ENCODE measurements at regions not wholly inside any gene's neighbourhood (a gene's known extent, or its start where the extent isn't known, plus 50 kb on each side); places are given as distances from the start of the nearest gene placed in this dataset.

DNA sequence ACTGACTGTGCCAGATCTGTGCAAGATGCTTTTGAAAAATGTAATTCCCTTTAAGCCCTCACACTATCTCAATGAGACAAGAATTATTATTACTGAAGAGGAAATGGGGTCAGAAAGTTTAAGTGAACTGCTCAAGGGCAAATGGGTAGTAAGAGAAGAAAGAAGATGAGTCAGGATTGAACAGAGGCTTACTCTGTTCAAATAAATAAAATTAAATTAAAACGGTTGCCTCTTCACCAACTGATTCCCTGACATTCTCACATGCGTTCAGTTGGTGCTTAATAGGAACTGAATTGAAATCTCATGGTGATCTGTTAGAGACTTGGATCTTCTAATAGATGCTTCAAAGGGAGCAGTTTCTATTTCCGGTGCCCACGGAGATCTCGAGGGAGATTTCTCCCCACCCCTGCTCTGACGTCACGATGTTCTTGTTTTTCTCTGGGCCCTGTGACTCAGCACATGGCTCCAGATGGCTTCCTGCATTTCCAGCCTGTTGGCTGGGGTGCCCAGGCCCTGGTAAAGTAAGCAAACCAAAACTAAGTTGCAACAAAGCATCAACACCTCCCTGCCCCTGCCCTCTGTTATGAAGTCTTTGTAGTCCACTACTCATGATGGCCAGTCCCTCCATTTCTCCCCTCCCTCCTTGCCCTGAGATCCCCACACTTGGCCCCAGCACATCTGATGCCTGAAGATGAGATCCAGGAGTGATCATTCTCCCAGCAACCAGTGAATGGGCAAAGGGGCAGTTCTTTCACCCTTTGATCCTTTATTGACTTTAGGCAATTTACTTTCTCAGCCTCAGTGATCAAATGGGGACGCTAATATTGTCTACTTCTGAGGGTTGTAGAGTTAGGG is 106.1 kb upstream of the CPEB4 start:
- Histone ChIP-seq H2BK120ac (ENCODE audit: low read depth, low read length, poor library complexity, severe bottlenecking) (no peak overlapping the region), H2AFZ (ENCODE audit: low read length) (no peak overlapping the region), H2BK5ac (ENCODE audit: insufficient read length, low read length) (no peak overlapping the region), H3K23me2 (ENCODE audit: insufficient read length, low read depth, low read length, poor library complexity, severe bottlenecking) (no peaks in the 10 kb centered on the region), H4K20me1 (ENCODE audit: control insufficient read depth, insufficient read depth, insufficient read length) (no peaks in the 10 kb centered on the region), H3K4ac (ENCODE audit: low read depth, low read length) (no peak overlapping the region), H2BK15ac (ENCODE audit: low read depth, low read length) (no peak overlapping the region), H3K27me3 (ENCODE audit: insufficient read depth, low read length) (no peaks in the 10 kb centered on the region), H4K91ac (ENCODE audit: insufficient read length, low read depth, low read length) (no peak overlapping the region), H3K9ac (ENCODE audit: extremely low read depth, insufficient read length, low read length) (no peak overlapping the region), H3K14ac (ENCODE audit: insufficient read depth, low read length) (no peak overlapping the region), H4K8ac (replicated peaks; ENCODE audit: insufficient read length, low read depth, low read length) (no peak overlapping the region), H4K5ac (ENCODE audit: insufficient read length, low read depth, low read length) (no peak overlapping the region), H3K4me1 (ENCODE audit: insufficient read depth, low read length) (peaks cover 2% of the 10 kb centered on the region), H3K4me2 (ENCODE audit: insufficient read depth, insufficient read length, low read length) (no peak overlapping the region), H3T11ph (ENCODE audit: low read length) (no peak overlapping the region), H3K23ac (ENCODE audit: insufficient read length, low read depth, low read length) (no peak overlapping the region), H3K79me1 (ENCODE audit: insufficient read depth, low read depth, low read length, poor library complexity, severe bottlenecking) (no peaks in the 10 kb centered on the region), H3K56ac (ENCODE audit: insufficient read length, low read depth, low read length) (no peak overlapping the region), H2BK20ac (ENCODE audit: low read depth, low read length, poor library complexity, severe bottlenecking) (no peak overlapping the region), H2AK5ac (ENCODE audit: insufficient read length, low read length) (no peak overlapping the region), H2BK12ac (ENCODE audit: insufficient read length, low read depth, low read length) (no peak overlapping the region), H3K9me3 (ENCODE audit: control insufficient read depth, low read depth, low read length) (no peaks in the 10 kb centered on the region), H3K27ac (ENCODE audit: insufficient read length, low read depth, low read length) (no peak overlapping the region), H3K79me2 (ENCODE audit: insufficient read depth, low read length) (no peaks in the 10 kb centered on the region), H3K18ac (ENCODE audit: insufficient read length, low read depth, low read length) (no peak overlapping the region)
- Mint-ChIP-seq H3K9me3 (no peaks in the 10 kb centered on the region), H3K4me1 (peaks cover 26 to 33% of the 10 kb centered on the region in 2 experiments), H3K36me3 (ENCODE audit: insufficient read depth in 1 of 3, low read depth in 3 of 3) (no peaks in the 10 kb centered on the region), H3K27me3 (ENCODE audit: low read depth) (peaks cover 1% of the 10 kb centered on the region; the same call in 1 of the 2 replicates), H3K4me3 (no peak overlapping the region), H3K27ac (peak overlapping the region in 1 of 3 experiments; percentile 45; a peak in 1 of 7 replicates)
- no peak for DNase-seq
- TF ChIP-seq, protein P1, sequence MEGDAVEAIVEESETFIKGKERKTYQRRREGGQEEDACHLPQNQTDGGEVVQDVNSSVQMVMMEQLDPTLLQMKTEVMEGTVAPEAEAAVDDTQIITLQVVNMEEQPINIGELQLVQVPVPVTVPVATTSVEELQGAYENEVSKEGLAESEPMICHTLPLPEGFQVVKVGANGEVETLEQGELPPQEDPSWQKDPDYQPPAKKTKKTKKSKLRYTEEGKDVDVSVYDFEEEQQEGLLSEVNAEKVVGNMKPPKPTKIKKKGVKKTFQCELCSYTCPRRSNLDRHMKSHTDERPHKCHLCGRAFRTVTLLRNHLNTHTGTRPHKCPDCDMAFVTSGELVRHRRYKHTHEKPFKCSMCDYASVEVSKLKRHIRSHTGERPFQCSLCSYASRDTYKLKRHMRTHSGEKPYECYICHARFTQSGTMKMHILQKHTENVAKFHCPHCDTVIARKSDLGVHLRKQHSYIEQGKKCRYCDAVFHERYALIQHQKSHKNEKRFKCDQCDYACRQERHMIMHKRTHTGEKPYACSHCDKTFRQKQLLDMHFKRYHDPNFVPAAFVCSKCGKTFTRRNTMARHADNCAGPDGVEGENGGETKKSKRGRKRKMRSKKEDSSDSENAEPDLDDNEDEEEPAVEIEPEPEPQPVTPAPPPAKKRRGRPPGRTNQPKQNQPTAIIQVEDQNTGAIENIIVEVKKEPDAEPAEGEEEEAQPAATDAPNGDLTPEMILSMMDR (conservative IDR thresholded peaks at IDR 0.05), result no peak
- no CpG with 5 or more reads among the region's 8 CpGs for WGBS (ENCODE audit: extremely low coverage, insufficient read length, low lambda C conversion rate)

Data from H9 (cell line).